ENCODE measurements at regions not wholly inside any gene's neighbourhood (a gene's known extent, or its start where the extent isn't known, plus 50 kb on each side); places are given as distances from the start of the nearest gene placed in this dataset.

DNA sequence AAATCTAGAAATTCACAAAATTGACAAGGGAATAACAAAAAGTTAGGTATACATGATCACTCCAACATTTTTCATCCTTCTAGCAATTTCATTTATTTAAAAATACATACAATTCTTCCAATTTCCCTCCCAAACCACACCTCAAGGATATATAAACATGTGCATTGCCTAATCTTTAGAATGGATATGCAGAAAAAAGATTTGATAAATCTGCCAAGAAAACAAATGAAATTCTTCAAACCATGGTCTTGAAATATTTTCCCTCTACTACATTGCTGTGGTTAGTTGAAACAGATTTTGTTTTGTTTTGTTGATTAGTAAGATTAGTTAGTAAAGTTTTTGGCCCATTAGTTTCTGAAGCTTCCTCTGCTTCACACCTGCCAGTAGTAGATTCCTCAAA is 703.3 kb upstream of the CCDC179 start:
- no peak for TF ChIP-seq CTCF (IDR thresholded peaks at IDR 0.05)
- no peak for TF ChIP-seq POLR2A (IDR thresholded peaks at IDR 0.05)
